H1 (cell line): ENCODE measurements at regions not wholly inside any gene's neighbourhood (a gene's known extent, or its start where the extent isn't known, plus 50 kb on each side); places are given as distances from the start of the nearest gene placed in this dataset.

Experiments used
- CTCF ChIA-PET: fragments of 300-600 bp; sonication (Branson Sonifier 250); formaldehyde crosslinking; loops from one replicate; lab custom pipeline; 2021; ENCODE audit not compliant: partially characterized antibody; lab: Charles Lee
- POLR2A ChIA-PET: fragments of 300-600 bp; sonication (Branson Sonifier 250); formaldehyde crosslinking; loops from one replicate; lab custom pipeline; 2021; ENCODE audit warnings: inconsistent platforms; ENCODE audit not compliant: partially characterized antibody; lab: Charles Lee
- DNase-seq, 2 experiments: peaks; one replicate each; pipeline versions ENCODE4 v3.0.0 to v3.0.0-alpha.2; 2010 to 2022; ENCODE audit warnings: low spot score in 2 of 2, low read depth in 1 of 2, mixed read lengths in 1 of 2
- FAIRE-seq: peaks from 2 replicates; lab custom pipeline; 2011; peaks lifted over from hg19 to GRCh38; lab: Jason Lieb, UNC
- H2AFZ ChIP-seq: 2 replicates; pipeline ENCODE4 v1.8.1; 2012; ENCODE audit warnings: low read length, inconsistent platforms
- H2AK5ac ChIP-seq: 2 replicates; pipeline ENCODE4 v1.6.1; 2013; ENCODE audit warnings: low read depth, low read length
- H2BK120ac ChIP-seq: replicated peaks from 2 replicates; pipeline ENCODE3; 2013; ENCODE audit warnings: low read depth, low read length, inconsistent platforms
- H2BK12ac ChIP-seq: 2 replicates; pipeline ENCODE4 v1.6.1; 2013; ENCODE audit warnings: low read depth, low read length
- H2BK15ac ChIP-seq: 2 replicates; pipeline ENCODE4 v1.6.1; 2013; ENCODE audit warnings: low read length
- H2BK20ac ChIP-seq: 2 replicates; pipeline ENCODE4 v1.6.1; 2013; ENCODE audit warnings: low read length
- H2BK5ac ChIP-seq: 2 replicates; pipeline ENCODE4 v1.6.1; 2013; ENCODE audit warnings: low read depth, low read length
- H3K14ac ChIP-seq: 2 replicates; pipeline ENCODE4 v1.6.1; 2013; ENCODE audit warnings: inconsistent platforms; ENCODE audit not compliant: insufficient read length
- H3K18ac ChIP-seq: 2 replicates; pipeline ENCODE4 v1.6.1; 2013; ENCODE audit warnings: low read length; ENCODE audit errors: extremely low read depth
- H3K23ac ChIP-seq: 2 replicates; pipeline ENCODE4 v1.6.1; 2013; ENCODE audit warnings: inconsistent platforms; ENCODE audit not compliant: insufficient read length
- H3K23me2 ChIP-seq: 2 replicates; pipeline ENCODE4 v1.6.1; 2013; ENCODE audit warnings: low read depth, low read length
- H3K27ac ChIP-seq: 2 replicates; pipeline ENCODE4 v1.6.1; 2011; ENCODE audit warnings: low read depth, low read length, inconsistent platforms
- H3K27me3 ChIP-seq, 4 experiments: replicated peaks in 1 of 4; 1 replicate in 1 of 4; 2 replicates in 3 of 4; pipeline versions ENCODE4 v1.6.1 to v1.8.1; 2011 to 2013; ENCODE audit warnings: low read length in 3 of 4, mild to moderate bottlenecking in 3 of 4, inconsistent platforms in 2 of 4, mixed read lengths in 2 of 4, moderate library complexity in 1 of 4; ENCODE audit not compliant: control insufficient read depth in 3 of 4, insufficient read depth in 3 of 4; ENCODE audit errors: extremely low read depth in 1 of 4
- H3K36me3 ChIP-seq, 4 experiments: 2 replicates each; pipeline versions ENCODE4 v1.6.1 to v1.8.1; 2011 to 2013; ENCODE audit warnings: mild to moderate bottlenecking in 4 of 4, low read length in 3 of 4, moderate library complexity in 2 of 4, control low read depth in 1 of 4, inconsistent platforms in 1 of 4; ENCODE audit not compliant: insufficient read depth in 4 of 4, control insufficient read depth in 2 of 4
- H3K4ac ChIP-seq: replicated peaks from 2 replicates; pipeline ENCODE3; 2013; ENCODE audit warnings: low read length, low read depth, mixed read lengths, inconsistent platforms; ENCODE audit not compliant: insufficient read length
- H3K4me1 ChIP-seq, 4 experiments: replicated peaks in 1 of 4; 1 replicate in 1 of 4; 2 replicates in 3 of 4; pipeline versions ENCODE4 v1.6.1 to v1.8.1; 2011 to 2013; ENCODE audit warnings: low read length in 3 of 4, inconsistent platforms in 2 of 4, mixed read lengths in 1 of 4; ENCODE audit not compliant: insufficient read depth in 4 of 4, control insufficient read depth in 3 of 4
- H3K4me2 ChIP-seq, 2 experiments: 2 replicates each; pipeline versions ENCODE4 v1.6.1 to v1.8.1; 2011 to 2013; ENCODE audit warnings: low read depth in 2 of 2, low read length in 2 of 2, control low read depth in 1 of 2, inconsistent platforms in 1 of 2, mild to moderate bottlenecking in 1 of 2; ENCODE audit not compliant: insufficient read depth in 1 of 2
- H3K4me3 ChIP-seq, 4 experiments: fragments of 200-600, 300-600 bp in 1 of 4; sonication (generic), shearing (Covaris generic), sonication (Bioruptor Twin) in 1 of 4; 2 replicates each; pipeline versions ENCODE4 v1.5.1 to v1.8.1; 2011 to 2016; ENCODE audit warnings: low read length in 4 of 4, low read depth in 3 of 4, control low read depth in 2 of 4, inconsistent platforms in 2 of 4, mild to moderate bottlenecking in 2 of 4, mixed read lengths in 1 of 4, moderate library complexity in 1 of 4; ENCODE audit not compliant: insufficient read depth in 2 of 4; ENCODE audit errors: extremely low read depth in 1 of 4
- H3K56ac ChIP-seq: replicated peaks from 2 replicates; pipeline ENCODE3; 2013; ENCODE audit warnings: low read depth, mild to moderate bottlenecking, mixed read lengths, low read length, inconsistent platforms; ENCODE audit not compliant: insufficient read length
- H3K79me1 ChIP-seq: 2 replicates; pipeline ENCODE4 v1.6.1; 2013; ENCODE audit warnings: low read depth, low read length, control low read depth
- H3K79me2 ChIP-seq, 2 experiments: 2 replicates each; pipeline versions ENCODE4 v1.6.1 to v1.8.1; 2012 to 2013; ENCODE audit warnings: low read length in 2 of 2, mild to moderate bottlenecking in 2 of 2, inconsistent platforms in 1 of 2; ENCODE audit not compliant: insufficient read depth in 2 of 2, control insufficient read depth in 1 of 2
- H3K9ac ChIP-seq, 4 experiments: replicated peaks in 1 of 4; 1 replicate in 1 of 4; 2 replicates in 3 of 4; pipeline versions ENCODE4 v1.6.1 to v1.8.1; 2011 to 2013; ENCODE audit warnings: low read depth in 3 of 4, low read length in 3 of 4, control low read depth in 2 of 4, mild to moderate bottlenecking in 2 of 4, moderate library complexity in 2 of 4, inconsistent platforms in 1 of 4; ENCODE audit errors: extremely low read depth in 1 of 4
- H3K9me3 ChIP-seq, 2 experiments: 2 replicates each; pipeline versions ENCODE4 v1.6.1 to v1.8.1; 2012 to 2013; ENCODE audit warnings: mild to moderate bottlenecking in 2 of 2, moderate library complexity in 2 of 2, control low read depth in 1 of 2, inconsistent platforms in 1 of 2, low read depth in 1 of 2, low read length in 1 of 2, mixed read lengths in 1 of 2; ENCODE audit not compliant: insufficient read depth in 2 of 2
- H4K20me1 ChIP-seq, 2 experiments: replicated peaks in 1 of 2; 2 replicates each; pipeline versions ENCODE3 to v1.8.1; 2011 to 2013; ENCODE audit warnings: inconsistent platforms in 2 of 2, low read length in 2 of 2, mild to moderate bottlenecking in 1 of 2; ENCODE audit not compliant: insufficient read depth in 2 of 2, control insufficient read depth in 1 of 2
- H4K5ac ChIP-seq: 2 replicates; pipeline ENCODE4 v1.6.1; 2013; ENCODE audit warnings: low read length, low read depth, mixed read lengths, inconsistent platforms; ENCODE audit not compliant: insufficient read length
- H4K8ac ChIP-seq: 2 replicates; pipeline ENCODE4 v1.8.0; 2013; ENCODE audit warnings: mild to moderate bottlenecking, moderate library complexity, low read length, inconsistent platforms; ENCODE audit not compliant: insufficient read depth; ENCODE audit errors: extremely low read depth
- H4K91ac ChIP-seq: replicated peaks from 2 replicates; pipeline ENCODE3; 2013; ENCODE audit warnings: low read length, mixed read lengths, inconsistent platforms; ENCODE audit not compliant: insufficient read length
- BRCA1 ChIP-seq: IDR thresholded peaks from 2 replicates; pipeline ENCODE4 v1.6.1; 2012; ENCODE audit warnings: low read depth, low read length, improper control_type of control experiment
- FOSL1 ChIP-seq: IDR thresholded peaks from 2 replicates; pipeline ENCODE4 v1.6.1; 2011; ENCODE audit warnings: mild to moderate bottlenecking, low read depth, low read length, moderate library complexity; ENCODE audit not compliant: insufficient read depth
- JUN ChIP-seq: IDR thresholded peaks from 2 replicates; pipeline ENCODE4 v1.6.1; 2011; ENCODE audit warnings: low read depth, mild to moderate bottlenecking, improper control_type of control experiment, low read length
- MAX ChIP-seq: IDR thresholded peaks from 2 replicates; pipeline ENCODE4 v1.6.1; 2012; ENCODE audit warnings: inconsistent platforms
- NANOG ChIP-seq: IDR thresholded peaks from 2 replicates; pipeline ENCODE4 v1.6.1; 2011; ENCODE audit warnings: low read length, low read depth, mild to moderate bottlenecking, inconsistent platforms; ENCODE audit not compliant: insufficient read depth, poor library complexity, severe bottlenecking
- NRF1 ChIP-seq: IDR thresholded peaks from 2 replicates; pipeline ENCODE4 v1.6.1; 2011; ENCODE audit warnings: mild to moderate bottlenecking, low read depth, low read length, improper control_type of control experiment
- POLR2AphosphoS5 ChIP-seq: IDR thresholded peaks from 2 replicates; pipeline ENCODE4 v1.6.1; 2011; ENCODE audit warnings: low read depth, low read length
- RBBP5 ChIP-seq: IDR thresholded peaks from 2 replicates; pipeline ENCODE4 v1.7.1; 2012; ENCODE audit warnings: low read depth, mild to moderate bottlenecking, inconsistent platforms, low read length, moderate library complexity, borderline replicate concordance
- RFX5 ChIP-seq: IDR thresholded peaks from 2 replicates; pipeline ENCODE4 v1.6.1; 2011; ENCODE audit warnings: low read depth, low read length, improper control_type of control experiment, borderline replicate concordance
- SAP30 ChIP-seq: fragments of 300-600 bp; sonication (generic); IDR thresholded peaks from 2 replicates; pipeline ENCODE4 v1.7.1; 2012; ENCODE audit warnings: low read length, moderate library complexity, mild to moderate bottlenecking, inconsistent platforms; ENCODE audit not compliant: insufficient read depth, insufficient replicate concordance
- SIN3A ChIP-seq, 2 experiments: IDR thresholded peaks in 1 of 2; conservative IDR thresholded peaks in 1 of 2; 2 replicates each; pipeline ENCODE4 v1.6.1; 2011 to 2012; ENCODE audit warnings: low read length in 2 of 2, improper control_type of control experiment in 1 of 2, low read depth in 1 of 2, mild to moderate bottlenecking in 1 of 2
- TAF1 ChIP-seq: IDR thresholded peaks from 2 replicates; pipeline ENCODE4 v1.6.1; 2011; ENCODE audit warnings: mild to moderate bottlenecking, low read depth, low read length
- TBP ChIP-seq: IDR thresholded peaks from 2 replicates; pipeline ENCODE4 v1.6.1; 2011; ENCODE audit warnings: low read depth, low read length, improper control_type of control experiment
- WGBS, 2 experiments: shearing (Covaris generic) in 1 of 2; methylation state at CpG; one replicate each; pipeline versions ENCODE4 v1.1.6 to v1.1.7; 2013 to 2015; ENCODE audit warnings: low lambda C conversion rate in 2 of 2, mixed read lengths in 2 of 2, inconsistent platforms in 1 of 2, low coverage in 1 of 2, missing lambda C conversion rate in 1 of 2; ENCODE audit not compliant: insufficient replicate concordance in 2 of 2, insufficient coverage in 1 of 2, insufficient read length in 1 of 2; ENCODE audit errors: extremely low coverage in 1 of 2, missing lambda C conversion rate in 1 of 2; 5-methylcytosine and 5-hydroxymethylcytosine counted together
- TF ChIP-seq, protein P1 (sequence below): IDR thresholded peaks from 2 replicates; pipeline ENCODE4 v1.6.1; 2012; ENCODE audit warnings: inconsistent platforms

DNA sequence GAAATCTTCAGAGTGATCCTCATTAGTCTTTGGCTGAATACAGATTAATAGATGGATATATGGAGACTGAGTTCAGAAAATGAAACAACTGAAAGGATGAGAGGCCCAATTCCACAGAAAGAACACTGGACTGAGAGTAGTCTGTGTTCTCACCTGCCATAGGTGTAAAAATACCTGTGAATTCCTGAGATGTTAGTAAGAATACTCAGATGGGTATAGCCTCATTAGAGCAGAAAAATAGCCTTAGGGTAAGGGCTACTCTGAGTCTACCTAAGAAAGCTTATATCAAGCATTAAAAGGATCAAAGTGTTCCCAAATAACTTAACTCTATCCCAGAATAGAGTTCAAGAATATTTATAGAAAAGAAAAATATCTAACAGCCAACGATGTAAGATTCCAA is 1510.3 kb upstream of the SEL1L start:
- 100% methylated on average over 1 of the region's 1 CpG; no CpG with 5 or more reads in 1 of the 2 experiments for WGBS, 2 experiments
- TF ChIP-seq SIN3A (conservative IDR thresholded peaks at IDR 0.05 in 1 of 2, IDR thresholded peaks at IDR 0.05 in 1 of 2; ENCODE audit: low read depth in 1 of 2, low read length in 2 of 2) = no peak
- TF ChIP-seq TBP = no peak
- TF ChIP-seq JUN = no peak
- no peak for TF ChIP-seq NRF1
- TF ChIP-seq FOSL1 = no peak
- TF ChIP-seq MAX = no peak
- no peak for TF ChIP-seq NANOG
- TF ChIP-seq, protein P1, sequence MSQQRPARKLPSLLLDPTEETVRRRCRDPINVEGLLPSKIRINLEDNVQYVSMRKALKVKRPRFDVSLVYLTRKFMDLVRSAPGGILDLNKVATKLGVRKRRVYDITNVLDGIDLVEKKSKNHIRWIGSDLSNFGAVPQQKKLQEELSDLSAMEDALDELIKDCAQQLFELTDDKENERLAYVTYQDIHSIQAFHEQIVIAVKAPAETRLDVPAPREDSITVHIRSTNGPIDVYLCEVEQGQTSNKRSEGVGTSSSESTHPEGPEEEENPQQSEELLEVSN = no peak
- no peak for TF ChIP-seq BRCA1
- no peak for TF ChIP-seq TAF1
- no peak for TF ChIP-seq SAP30
- no peak for TF ChIP-seq RFX5
- no peak for TF ChIP-seq RBBP5
- TF ChIP-seq POLR2AphosphoS5 = no peak

More for the DNA sequence above, 1510.3 kb upstream of the SEL1L start:
- Histone ChIP-seq H3K23me2 (peaks cover 2% of the 10 kb centered on the region; the same call in 1 of the 2 replicates), H3K36me3 (no peaks in the 10 kb centered on the region), H4K20me1 (no peaks in the 10 kb centered on the region), H3K27me3 (no peaks in the 10 kb centered on the region), H3K79me1 (no peaks in the 10 kb centered on the region), H3K18ac (no peak overlapping the region), H3K56ac (no peak overlapping the region), H3K14ac (no peak overlapping the region), H2AK5ac (no peak overlapping the region), H3K27ac (no peak overlapping the region), H4K91ac (no peak overlapping the region), H2BK15ac (no peak overlapping the region), H2BK12ac (no peak overlapping the region), H2BK5ac (no peak overlapping the region), H3K4me1 (no peaks in the 10 kb centered on the region), H2BK20ac (no peak overlapping the region), H3K4ac (no peak overlapping the region), H3K9ac (no peak overlapping the region), H4K5ac (no peak overlapping the region), H2BK120ac (no peak overlapping the region), H3K4me3 (no peak overlapping the region), H3K23ac (no peak overlapping the region), H3K4me2 (no peak overlapping the region), H4K8ac (no peak overlapping the region), H2AFZ (no peak overlapping the region), H3K79me2 (no peaks in the 10 kb centered on the region), H3K9me3 (no peaks in the 10 kb centered on the region)
- FAIRE-seq (no peak), DNase-seq (no peak)
- ChIA-PET CTCF (interaction anchor here (1.3 kb wide), 1 partner anchor 28 kb away, joined by 5 read pairs; no protein-coding TSS in a partner anchor), POLR2A (no interaction called here)
